GM23338 (cell line): ENCODE measurements at regions not wholly inside any gene's neighbourhood (a gene's known extent, or its start where the extent isn't known, plus 50 kb on each side); places are given as distances from the start of the nearest gene placed in this dataset.

Experiments
- ATAC-seq: fragments of 200-7000 bp; cut with Tn5 transposase; 3 replicates; pipeline ENCODE4 v1.9.1; 2020
- DNase-seq: peaks from one replicate; pipeline ENCODE4 v3.0.0-alpha.2; 2015; ENCODE audit warnings: low spot score
- H2AFZ ChIP-seq: fragments of 200-600 bp; sonication (generic); 2 replicates; pipeline ENCODE4 v1.8.0; 2016; ENCODE audit warnings: antibody characterized with exemption, mild to moderate bottlenecking, moderate library complexity
- H3F3A ChIP-seq: fragments of 200-600 bp; sonication (generic); replicated peaks from 2 replicates; pipeline ENCODE4 v1.8.0; 2017; ENCODE audit warnings: antibody characterized with exemption, mixed run types, low read depth
- H3K27ac ChIP-seq: fragments of 200-600 bp; sonication (generic); 2 replicates; pipeline ENCODE4 v1.6.1; 2016; ENCODE audit warnings: low read depth
- H3K27me3 ChIP-seq: fragments of 200-600 bp; sonication (generic); 2 replicates; pipeline ENCODE4 v1.8.0; 2016; ENCODE audit warnings: mild to moderate bottlenecking, mixed run types, moderate library complexity; ENCODE audit not compliant: insufficient read depth
- H3K36me3 ChIP-seq: fragments of 200-600 bp; sonication (generic); 2 replicates; pipeline ENCODE4 v1.8.0; 2016; ENCODE audit warnings: mild to moderate bottlenecking; ENCODE audit not compliant: insufficient read depth
- H3K4me1 ChIP-seq: fragments of 200-600 bp; sonication (generic); 2 replicates; pipeline ENCODE4 v1.8.0; 2016; ENCODE audit warnings: mild to moderate bottlenecking, moderate library complexity; ENCODE audit not compliant: insufficient read depth
- H3K4me2 ChIP-seq: fragments of 200-600 bp; sonication (generic); 2 replicates; pipeline ENCODE4 v1.7.1; 2017; ENCODE audit warnings: mixed run types
- H3K4me3 ChIP-seq: fragments of 200-600 bp; sonication (generic); 2 replicates; pipeline ENCODE4 v1.6.1; 2016; ENCODE audit warnings: mixed run types
- H3K79me2 ChIP-seq: fragments of 200-600 bp; sonication (generic); replicated peaks from 2 replicates; pipeline ENCODE4 v1.8.0; 2017; ENCODE audit warnings: mild to moderate bottlenecking; ENCODE audit not compliant: insufficient read depth
- H3K9me2 ChIP-seq: fragments of 200-600 bp; sonication (generic); 2 replicates; pipeline ENCODE4 v1.8.0; 2017; ENCODE audit not compliant: insufficient read depth
- H4K20me1 ChIP-seq: fragments of 200-600 bp; sonication (generic); replicated peaks from 2 replicates; pipeline ENCODE4 v1.8.0; 2017; ENCODE audit warnings: mild to moderate bottlenecking; ENCODE audit not compliant: insufficient read depth
- H3K27ac Mint-ChIP-seq: 2 replicates; pipeline ENCODE4 v1.8.0; 2020; ENCODE audit warnings: inconsistent platforms, mild to moderate bottlenecking, moderate library complexity, mixed read lengths
- H3K27me3 Mint-ChIP-seq: 3 replicates; pipeline ENCODE4 v1.8.0; 2022; ENCODE audit warnings: low read depth, mild to moderate bottlenecking, moderate library complexity, mixed read lengths, inconsistent platforms; ENCODE audit not compliant: insufficient read depth, poor library complexity
- H3K36me3 Mint-ChIP-seq: 3 replicates; pipeline ENCODE4 v1.8.0; 2021; ENCODE audit warnings: low read depth, mild to moderate bottlenecking, inconsistent platforms, moderate library complexity, mixed read lengths
- H3K4me1 Mint-ChIP-seq: 3 replicates; pipeline ENCODE4 v1.8.0; 2020; ENCODE audit warnings: mild to moderate bottlenecking, inconsistent platforms, mixed read lengths
- H3K4me3 Mint-ChIP-seq: 3 replicates; pipeline ENCODE4 v1.8.0; 2021; ENCODE audit warnings: moderate library complexity, mild to moderate bottlenecking, inconsistent platforms, mixed read lengths
- H3K9me3 Mint-ChIP-seq: 3 replicates; pipeline ENCODE4 v1.8.0; 2020; ENCODE audit warnings: moderate library complexity, mild to moderate bottlenecking, inconsistent platforms, mixed read lengths
- CREB1 ChIP-seq: fragments of 250-450 bp; sonication (Bioruptor Pico); IDR thresholded peaks from 2 replicates; pipeline ENCODE4 v1.5.0; 2020; ENCODE audit warnings: low read depth, mild to moderate bottlenecking, moderate library complexity
- CTCF ChIP-seq, 2 experiments: fragments of 200-600 bp in 1 of 2; sonication (generic) in 1 of 2; conservative IDR thresholded peaks; 2 replicates each; pipeline versions ENCODE4 v1.5.1 to v1.6.1; 2016 to 2017; ENCODE audit warnings: antibody characterized with exemption in 2 of 2, low read depth in 2 of 2, mild to moderate bottlenecking in 2 of 2, moderate library complexity in 1 of 2
- EZH2phosphoT487 ChIP-seq: fragments of 200-600 bp; sonication (generic); IDR thresholded peaks from one replicate; pipeline ENCODE4 v1.8.1; 2018; ENCODE audit warnings: antibody characterized with exemption; ENCODE audit not compliant: unreplicated experiment
- POLR2AphosphoS5 ChIP-seq: IDR thresholded peaks from 2 replicates; pipeline ENCODE4 v1.6.1; 2016; ENCODE audit warnings: antibody characterized with exemption, low read depth
- ZNF114 ChIP-seq: fragments of 250-450 bp; sonication (Bioruptor Pico); IDR thresholded peaks from 2 replicates; pipeline ENCODE4 v1.5.0; 2020; ENCODE audit warnings: mild to moderate bottlenecking, moderate library complexity
- ZNF331 ChIP-seq: fragments of 250-450 bp; sonication (Bioruptor Pico); IDR thresholded peaks from 2 replicates; pipeline ENCODE4 v1.5.0; 2020; ENCODE audit warnings: low read depth, mild to moderate bottlenecking, moderate library complexity
- ZNF462 ChIP-seq: fragments of 250-450 bp; sonication (Bioruptor Pico); IDR thresholded peaks from 2 replicates; pipeline ENCODE4 v1.5.0; 2020; ENCODE audit warnings: mild to moderate bottlenecking, moderate library complexity
- TF ChIP-seq, protein P1 (sequence below): IDR thresholded peaks from one replicate; pipeline ENCODE4 v1.6.1; 2018; ENCODE audit warnings: antibody characterized with exemption; ENCODE audit not compliant: unreplicated experiment

DNA sequence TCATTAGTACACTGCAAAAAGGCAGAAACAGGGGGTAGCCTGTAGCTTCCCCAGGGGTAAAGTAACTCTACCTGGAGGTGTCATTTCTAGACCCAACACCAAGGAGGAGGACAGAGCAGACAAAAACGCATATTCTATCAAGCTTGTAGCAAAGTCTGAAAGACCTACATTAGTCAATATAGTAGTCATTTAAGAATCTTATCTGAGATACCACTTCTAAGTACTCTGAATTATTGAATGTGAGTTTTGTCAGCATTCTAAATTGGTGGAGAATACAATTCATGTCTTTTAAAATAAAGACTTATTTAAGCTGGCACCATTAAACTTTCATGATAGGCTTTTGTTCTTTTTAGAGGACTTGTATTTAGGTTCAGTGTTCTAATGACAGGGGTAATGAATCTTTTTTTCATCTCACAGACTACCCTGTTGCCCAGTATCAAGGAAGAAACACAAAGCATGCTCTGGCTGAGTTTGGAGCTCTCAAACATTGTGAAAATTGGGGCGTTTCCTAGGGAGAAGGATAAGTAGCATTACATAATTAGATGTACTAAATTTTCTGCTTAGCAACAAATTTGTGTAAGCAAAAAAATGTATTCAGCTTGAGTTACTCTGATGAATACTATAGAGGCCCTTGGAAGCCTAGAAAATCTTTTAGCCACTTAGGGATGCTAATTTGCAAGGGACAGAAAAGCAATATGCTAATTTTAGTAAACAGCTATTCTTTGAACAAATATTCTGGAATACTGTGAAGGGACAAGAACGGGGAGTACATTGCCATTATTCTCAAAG, 255.4 kb upstream of the HSF2 start:
- Mint-ChIP-seq H3K9me3 (no peaks in the 10 kb centered on the region), H3K36me3 (no peaks in the 10 kb centered on the region), H3K27ac (no peak overlapping the region), H3K4me1 (peaks cover 5% of the 10 kb centered on the region; the same call in 1 of the 3 replicates), H3K4me3 (no peak overlapping the region), H3K27me3 (no peaks in the 10 kb centered on the region)
- Histone ChIP-seq H3K4me3 (no peak overlapping the region), H3K4me1 (no peaks in the 10 kb centered on the region), H2AFZ (no peak overlapping the region), H3K36me3 (no peaks in the 10 kb centered on the region), H3K4me2 (no peak overlapping the region), H3K9me2 (no peaks in the 10 kb centered on the region), H4K20me1 (no peaks in the 10 kb centered on the region), H3F3A (no peaks in the 10 kb centered on the region), H3K27ac (no peak overlapping the region), H3K79me2 (no peaks in the 10 kb centered on the region), H3K27me3 (no peaks in the 10 kb centered on the region)
- ATAC-seq (no peak), DNase-seq (no peak)
- TF ChIP-seq, protein P1, sequence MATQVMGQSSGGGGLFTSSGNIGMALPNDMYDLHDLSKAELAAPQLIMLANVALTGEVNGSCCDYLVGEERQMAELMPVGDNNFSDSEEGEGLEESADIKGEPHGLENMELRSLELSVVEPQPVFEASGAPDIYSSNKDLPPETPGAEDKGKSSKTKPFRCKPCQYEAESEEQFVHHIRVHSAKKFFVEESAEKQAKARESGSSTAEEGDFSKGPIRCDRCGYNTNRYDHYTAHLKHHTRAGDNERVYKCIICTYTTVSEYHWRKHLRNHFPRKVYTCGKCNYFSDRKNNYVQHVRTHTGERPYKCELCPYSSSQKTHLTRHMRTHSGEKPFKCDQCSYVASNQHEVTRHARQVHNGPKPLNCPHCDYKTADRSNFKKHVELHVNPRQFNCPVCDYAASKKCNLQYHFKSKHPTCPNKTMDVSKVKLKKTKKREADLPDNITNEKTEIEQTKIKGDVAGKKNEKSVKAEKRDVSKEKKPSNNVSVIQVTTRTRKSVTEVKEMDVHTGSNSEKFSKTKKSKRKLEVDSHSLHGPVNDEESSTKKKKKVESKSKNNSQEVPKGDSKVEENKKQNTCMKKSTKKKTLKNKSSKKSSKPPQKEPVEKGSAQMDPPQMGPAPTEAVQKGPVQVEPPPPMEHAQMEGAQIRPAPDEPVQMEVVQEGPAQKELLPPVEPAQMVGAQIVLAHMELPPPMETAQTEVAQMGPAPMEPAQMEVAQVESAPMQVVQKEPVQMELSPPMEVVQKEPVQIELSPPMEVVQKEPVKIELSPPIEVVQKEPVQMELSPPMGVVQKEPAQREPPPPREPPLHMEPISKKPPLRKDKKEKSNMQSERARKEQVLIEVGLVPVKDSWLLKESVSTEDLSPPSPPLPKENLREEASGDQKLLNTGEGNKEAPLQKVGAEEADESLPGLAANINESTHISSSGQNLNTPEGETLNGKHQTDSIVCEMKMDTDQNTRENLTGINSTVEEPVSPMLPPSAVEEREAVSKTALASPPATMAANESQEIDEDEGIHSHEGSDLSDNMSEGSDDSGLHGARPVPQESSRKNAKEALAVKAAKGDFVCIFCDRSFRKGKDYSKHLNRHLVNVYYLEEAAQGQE, result no peak
- TF ChIP-seq CREB1 (CRISPR knock-in tag) (no peak), ZNF331 (no peak), ZNF114 (no peak), CTCF (conservative IDR thresholded peaks at IDR 0.05; ENCODE audit: low read depth in 2 of 2) (no peak), POLR2AphosphoS5 (no peak), EZH2phosphoT487 (no peak), ZNF462 (CRISPR knock-in tag) (no peak)
